Hepatocyte (in vitro differentiated cells): ENCODE measurements at regions not wholly inside any gene's neighbourhood (a gene's known extent, or its start where the extent isn't known, plus 50 kb on each side); places are given as distances from the start of the nearest gene placed in this dataset.

Experiments used
- EZH2 ChIP-seq: fragments of 200-600 bp; sonication (generic); IDR thresholded peaks from 2 replicates; pipeline ENCODE4 v1.6.1; 2016; ENCODE audit warnings: antibody characterized with exemption, mild to moderate bottlenecking, borderline replicate concordance
- EZH2phosphoT487 ChIP-seq: fragments of 200-600 bp; sonication (generic); IDR thresholded peaks from one replicate; pipeline ENCODE4 v1.6.1; 2018; ENCODE audit warnings: antibody characterized with exemption, mild to moderate bottlenecking, low read depth, moderate library complexity; ENCODE audit not compliant: unreplicated experiment, severe bottlenecking
- TF ChIP-seq, protein P1 (sequence below): fragments of 200-600 bp; sonication (generic); IDR thresholded peaks from 2 replicates; pipeline ENCODE4 v1.5.1; 2016; ENCODE audit warnings: antibody characterized with exemption, mild to moderate bottlenecking; ENCODE audit not compliant: poor library complexity

DNA sequence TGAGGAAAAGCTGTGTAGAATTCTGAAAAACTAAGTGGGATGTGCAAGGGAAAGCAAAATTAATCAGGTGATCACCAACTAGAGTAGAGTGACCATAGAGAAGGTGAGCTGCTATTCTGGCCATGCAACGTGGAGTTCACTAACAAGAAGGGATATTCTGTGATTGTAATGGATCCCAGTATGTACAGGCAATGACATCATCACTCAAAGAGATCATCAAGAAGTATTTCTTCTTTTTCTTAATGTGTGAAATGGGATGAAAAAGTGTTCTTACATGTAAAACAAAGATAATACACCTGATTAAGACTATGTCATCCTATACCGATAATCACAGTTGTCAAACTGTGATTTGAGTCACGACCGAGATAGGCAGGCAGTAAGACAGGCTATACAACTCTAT is 101.2 kb downstream of the SMPDL3A start:
- TF ChIP-seq, protein P1, sequence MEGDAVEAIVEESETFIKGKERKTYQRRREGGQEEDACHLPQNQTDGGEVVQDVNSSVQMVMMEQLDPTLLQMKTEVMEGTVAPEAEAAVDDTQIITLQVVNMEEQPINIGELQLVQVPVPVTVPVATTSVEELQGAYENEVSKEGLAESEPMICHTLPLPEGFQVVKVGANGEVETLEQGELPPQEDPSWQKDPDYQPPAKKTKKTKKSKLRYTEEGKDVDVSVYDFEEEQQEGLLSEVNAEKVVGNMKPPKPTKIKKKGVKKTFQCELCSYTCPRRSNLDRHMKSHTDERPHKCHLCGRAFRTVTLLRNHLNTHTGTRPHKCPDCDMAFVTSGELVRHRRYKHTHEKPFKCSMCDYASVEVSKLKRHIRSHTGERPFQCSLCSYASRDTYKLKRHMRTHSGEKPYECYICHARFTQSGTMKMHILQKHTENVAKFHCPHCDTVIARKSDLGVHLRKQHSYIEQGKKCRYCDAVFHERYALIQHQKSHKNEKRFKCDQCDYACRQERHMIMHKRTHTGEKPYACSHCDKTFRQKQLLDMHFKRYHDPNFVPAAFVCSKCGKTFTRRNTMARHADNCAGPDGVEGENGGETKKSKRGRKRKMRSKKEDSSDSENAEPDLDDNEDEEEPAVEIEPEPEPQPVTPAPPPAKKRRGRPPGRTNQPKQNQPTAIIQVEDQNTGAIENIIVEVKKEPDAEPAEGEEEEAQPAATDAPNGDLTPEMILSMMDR, result no peak
- TF ChIP-seq EZH2phosphoT487, result no peak
- no peak for TF ChIP-seq EZH2
